Osteocyte (in vitro differentiated cells): ENCODE measurements at regions not wholly inside any gene's neighbourhood (a gene's known extent, or its start where the extent isn't known, plus 50 kb on each side); places are given as distances from the start of the nearest gene placed in this dataset.

ENCODE experiments used
- DNase-seq: peaks from one replicate; pipeline ENCODE4 v3.0.0; 2021; ENCODE audit warnings: mixed read lengths; ENCODE audit not compliant: unreplicated experiment; ENCODE audit errors: extremely low spot score
- H3K27ac Mint-ChIP-seq: one replicate; pipeline ENCODE4 v1.8.0; 2021; ENCODE audit warnings: mild to moderate bottlenecking, mixed read lengths; ENCODE audit not compliant: unreplicated experiment
- H3K27me3 Mint-ChIP-seq: one replicate; pipeline ENCODE4 v1.8.0; 2021; ENCODE audit warnings: mixed read lengths; ENCODE audit not compliant: unreplicated experiment
- H3K36me3 Mint-ChIP-seq: one replicate; pipeline ENCODE4 v1.8.0; 2021; ENCODE audit warnings: mixed read lengths; ENCODE audit not compliant: unreplicated experiment
- H3K4me1 Mint-ChIP-seq: one replicate; pipeline ENCODE4 v1.8.0; 2021; ENCODE audit warnings: mixed read lengths; ENCODE audit not compliant: unreplicated experiment
- H3K4me3 Mint-ChIP-seq: one replicate; pipeline ENCODE4 v1.8.0; 2021; ENCODE audit warnings: mild to moderate bottlenecking, moderate library complexity, mixed read lengths; ENCODE audit not compliant: unreplicated experiment
- H3K9me3 Mint-ChIP-seq: one replicate; pipeline ENCODE4 v1.8.0; 2021; ENCODE audit warnings: mixed read lengths; ENCODE audit not compliant: unreplicated experiment
- TF ChIP-seq, protein P1 (sequence below): fragments of 200-600 bp; sonication (generic); IDR thresholded peaks from 2 replicates; pipeline ENCODE4 v1.5.0; 2021; ENCODE audit warnings: antibody characterized with exemption, mild to moderate bottlenecking, moderate library complexity

DNA sequence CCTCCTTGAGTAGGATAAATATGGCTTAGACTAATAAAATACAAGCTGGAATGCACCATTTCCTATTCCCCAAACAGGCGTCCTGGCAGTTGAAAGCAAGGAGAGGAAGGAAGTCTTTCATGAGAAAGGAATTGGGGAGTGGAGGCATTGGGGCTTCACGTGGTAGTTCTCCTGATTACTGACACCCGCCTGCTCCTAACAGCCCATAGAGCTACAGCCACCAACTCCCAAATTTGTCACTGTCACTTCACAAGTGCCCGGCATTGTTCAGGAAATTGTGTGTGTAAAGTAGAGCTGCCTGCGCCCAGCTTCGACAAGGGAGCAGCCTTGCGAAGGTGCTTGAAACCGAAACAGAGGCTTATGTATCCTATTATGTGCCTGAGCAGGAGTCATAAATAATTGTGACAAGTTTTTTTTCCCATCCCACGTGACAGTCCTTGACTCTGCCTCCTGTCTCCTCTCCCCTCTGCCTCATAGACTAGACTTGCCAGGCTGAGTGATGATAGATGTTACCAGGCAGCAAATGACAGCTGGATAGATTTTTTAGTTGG is 301.7 kb upstream of the ZFP64 start:
- Mint-ChIP-seq H3K27ac (no peak overlapping the region), H3K4me3 (no peak overlapping the region), H3K4me1 (peaks cover 3% of the 10 kb centered on the region), H3K27me3 (no peaks in the 10 kb centered on the region), H3K9me3 (no peaks in the 10 kb centered on the region), H3K36me3 (no peaks in the 10 kb centered on the region)
- TF ChIP-seq, protein P1, sequence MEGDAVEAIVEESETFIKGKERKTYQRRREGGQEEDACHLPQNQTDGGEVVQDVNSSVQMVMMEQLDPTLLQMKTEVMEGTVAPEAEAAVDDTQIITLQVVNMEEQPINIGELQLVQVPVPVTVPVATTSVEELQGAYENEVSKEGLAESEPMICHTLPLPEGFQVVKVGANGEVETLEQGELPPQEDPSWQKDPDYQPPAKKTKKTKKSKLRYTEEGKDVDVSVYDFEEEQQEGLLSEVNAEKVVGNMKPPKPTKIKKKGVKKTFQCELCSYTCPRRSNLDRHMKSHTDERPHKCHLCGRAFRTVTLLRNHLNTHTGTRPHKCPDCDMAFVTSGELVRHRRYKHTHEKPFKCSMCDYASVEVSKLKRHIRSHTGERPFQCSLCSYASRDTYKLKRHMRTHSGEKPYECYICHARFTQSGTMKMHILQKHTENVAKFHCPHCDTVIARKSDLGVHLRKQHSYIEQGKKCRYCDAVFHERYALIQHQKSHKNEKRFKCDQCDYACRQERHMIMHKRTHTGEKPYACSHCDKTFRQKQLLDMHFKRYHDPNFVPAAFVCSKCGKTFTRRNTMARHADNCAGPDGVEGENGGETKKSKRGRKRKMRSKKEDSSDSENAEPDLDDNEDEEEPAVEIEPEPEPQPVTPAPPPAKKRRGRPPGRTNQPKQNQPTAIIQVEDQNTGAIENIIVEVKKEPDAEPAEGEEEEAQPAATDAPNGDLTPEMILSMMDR = no peak
- DNase-seq = no peak

DNA sequence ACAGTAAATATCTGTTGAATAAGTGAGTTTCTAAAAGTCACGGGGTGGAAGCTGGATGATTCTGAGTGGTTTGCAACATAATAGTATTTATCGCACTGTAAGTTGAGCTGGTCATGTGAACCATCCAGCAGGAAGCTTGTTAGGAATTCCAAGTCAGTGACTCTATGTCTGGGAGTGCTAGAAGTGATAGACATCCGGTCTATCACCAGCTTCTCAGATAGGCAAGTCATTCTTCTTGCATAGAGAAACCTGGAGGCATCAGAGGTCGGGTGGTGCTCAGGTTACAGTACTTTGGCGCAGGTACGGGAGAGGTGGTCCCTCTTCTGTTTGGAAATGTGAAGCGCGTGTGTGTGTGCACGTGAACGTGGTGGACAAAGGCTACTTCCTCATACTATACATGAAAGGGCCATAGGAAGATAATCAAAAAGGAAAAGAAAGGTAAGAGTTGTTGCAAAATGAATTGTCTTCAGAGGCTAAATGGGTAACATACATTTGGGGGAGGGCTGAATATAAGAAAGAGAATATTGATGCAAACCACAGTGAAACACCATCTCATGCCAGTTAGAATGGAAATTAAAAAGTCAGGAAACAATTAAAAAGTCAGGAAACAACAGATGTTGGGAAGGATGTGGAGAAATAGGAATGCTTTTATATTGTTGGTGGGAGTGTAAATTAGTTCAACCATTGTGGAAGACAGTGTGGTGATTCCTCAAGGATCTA is 299.3 kb upstream of the ZFP64 start:
- Mint-ChIP-seq H3K9me3 (no peaks in the 10 kb centered on the region), H3K36me3 (no peaks in the 10 kb centered on the region), H3K27me3 (no peaks in the 10 kb centered on the region), H3K27ac (no peak overlapping the region), H3K4me1 (peaks cover 3% of the 10 kb centered on the region), H3K4me3 (no peak overlapping the region)
- TF ChIP-seq, protein P1 = no peak
- DNase-seq = no peak

DNA sequence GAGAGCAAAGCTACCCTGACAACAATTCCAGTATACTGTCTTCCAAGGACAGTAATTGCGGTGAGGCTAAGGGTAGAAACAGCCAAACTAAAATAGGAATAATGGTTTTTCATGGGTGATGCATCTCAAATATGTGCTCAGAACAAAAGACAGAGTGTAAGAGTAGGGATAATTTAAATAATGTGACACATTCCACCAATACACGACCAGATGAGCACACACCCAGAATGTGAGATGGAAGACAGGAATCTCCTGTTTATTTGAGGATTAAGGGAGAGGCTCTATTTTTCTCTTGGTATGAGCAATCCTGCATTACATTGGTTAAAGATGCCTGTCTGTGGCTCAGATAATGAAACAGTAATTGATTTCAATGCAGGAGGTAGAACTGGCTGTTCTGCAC is 292.9 kb upstream of the ZFP64 start:
- Mint-ChIP-seq H3K27ac (no peak overlapping the region), H3K36me3 (no peaks in the 10 kb centered on the region), H3K4me1 (no peaks in the 10 kb centered on the region), H3K27me3 (no peaks in the 10 kb centered on the region), H3K4me3 (no peak overlapping the region), H3K9me3 (peaks cover 8% of the 10 kb centered on the region)
- TF ChIP-seq, protein P1 = no peak
- DNase-seq = no peak

DNA sequence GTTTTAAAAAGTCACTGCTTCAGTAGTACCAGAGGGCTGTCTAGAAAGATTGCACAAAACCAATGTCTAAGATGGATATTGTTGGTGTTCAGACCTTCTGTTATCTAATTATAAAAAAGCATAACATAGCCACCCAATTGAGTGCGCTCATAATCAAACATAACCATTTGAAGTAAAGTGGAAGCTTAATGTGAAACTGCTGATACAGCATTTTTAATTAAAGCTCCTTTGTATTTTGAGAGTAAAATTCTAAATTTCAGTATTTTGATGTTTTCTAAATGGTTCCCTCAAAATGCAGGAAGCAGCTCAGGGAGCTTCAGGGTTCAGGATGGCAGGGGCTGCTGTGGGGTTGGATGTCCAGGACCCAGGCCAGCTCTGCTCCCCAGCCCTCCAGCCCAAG is 291.8 kb upstream of the ZFP64 start:
- no peak for DNase-seq
- Mint-ChIP-seq H3K4me1 (no peaks in the 10 kb centered on the region), H3K27ac (no peak overlapping the region), H3K4me3 (no peak overlapping the region), H3K36me3 (no peaks in the 10 kb centered on the region), H3K9me3 (peaks cover 9% of the 10 kb centered on the region), H3K27me3 (no peaks in the 10 kb centered on the region)
- TF ChIP-seq, protein P1 = no peak

DNA sequence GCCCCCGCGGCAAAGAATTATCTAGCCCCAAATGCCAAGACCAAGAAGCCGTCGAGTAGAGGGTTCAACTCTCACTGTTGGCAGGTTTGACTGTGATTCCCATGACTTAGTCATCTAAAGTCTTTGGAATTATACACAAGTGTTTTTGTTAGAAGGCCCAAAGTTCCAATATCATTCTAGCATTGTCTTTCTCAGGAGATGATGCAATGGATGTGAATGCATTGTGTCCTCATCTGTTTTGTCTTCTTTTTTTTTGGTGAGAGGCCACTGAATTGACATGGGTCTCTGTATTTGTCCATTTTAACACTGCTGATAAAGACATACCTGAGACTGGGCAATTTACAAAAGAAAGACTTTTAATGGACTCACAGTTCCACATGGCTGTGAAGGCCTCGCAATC is 290.5 kb upstream of the ZFP64 start:
- Mint-ChIP-seq H3K4me1 (no peaks in the 10 kb centered on the region), H3K4me3 (no peak overlapping the region), H3K27me3 (no peaks in the 10 kb centered on the region), H3K9me3 (peaks cover 9% of the 10 kb centered on the region), H3K36me3 (no peaks in the 10 kb centered on the region), H3K27ac (no peak overlapping the region)
- no peak for DNase-seq
- TF ChIP-seq, protein P1 = no peak
